Stomach (tissue), 8 donors: ENCODE measurements at regions not wholly inside any gene's neighbourhood (a gene's known extent, or its start where the extent isn't known, plus 50 kb on each side); places are given as distances from the start of the nearest gene placed in this dataset.
"Not testable (repeated sequence)": the region's sequence is repeated elsewhere in the genome, so short reads cannot be mapped to it uniquely, and the experiment has no call there.

Experiments used
- DNase-seq, 2 donors: peaks; one replicate each; pipeline versions ENCODE4 v3.0.0 to v3.0.0-alpha.2; 2013 to 2019
- H3K27ac ChIP-seq, 5 donors: fragments of 200-600 bp in 4 of 5; sonication (generic) in 4 of 5; one replicate each; pipeline ENCODE4 v1.5.1; 2013 to 2019; ENCODE audit warnings: mild to moderate bottlenecking in 1 of 5, moderate library complexity in 1 of 5
- H3K27me3 ChIP-seq, 3 donors: fragments of 200-600 bp; sonication (generic); one replicate each; pipeline ENCODE4 v1.5.1; 2017 to 2019; ENCODE audit warnings: mixed run types in 1 of 3
- H3K36me3 ChIP-seq, 4 donors: fragments of 200-600 bp; sonication (generic); 1 replicate in 3 of 4; 2 replicates in 1 of 4; pipeline ENCODE4 v1.5.1; 2016 to 2019
- H3K4me1 ChIP-seq, 4 donors: fragments of 200-600 bp; sonication (generic); one replicate each; pipeline ENCODE4 v1.5.1; 2016 to 2019
- H3K4me3 ChIP-seq, 4 donors: fragments of 200-600 bp; sonication (generic) in 3 of 4; one replicate each; pipeline ENCODE4 v1.5.1; 2016 to 2019; ENCODE audit warnings: mild to moderate bottlenecking in 1 of 4
- H3K9me3 ChIP-seq, 4 donors: fragments of 200-600 bp; sonication (generic); one replicate each; pipeline ENCODE4 v1.5.1; 2016 to 2019
- EP300 ChIP-seq: sonication (generic); formaldehyde crosslinking; IDR thresholded peaks from one replicate; pipeline ENCODE4 v1.6.1; 2017; ENCODE audit warnings: antibody characterized with exemption
- POLR2A ChIP-seq, 4 donors: fragments of 450-650 bp; IDR thresholded peaks; one replicate each; pipeline ENCODE4 v1.6.1; 2016; ENCODE audit warnings: antibody characterized with exemption in 4 of 4, control low read depth in 2 of 4, mild to moderate bottlenecking in 1 of 4, moderate library complexity in 1 of 4
- POLR2AphosphoS5 ChIP-seq, 3 donors: sonication (generic); formaldehyde crosslinking; IDR thresholded peaks; one replicate each; pipeline ENCODE4 v1.6.1; 2016; ENCODE audit warnings: antibody characterized with exemption in 3 of 3
- WGBS, 5 donors: extraction: QIAGEN DNeasy Blood & Tissue Kit in 3 of 5; methylation state at CpG; one replicate each; pipeline versions ENCODE4 v1.1.5 to v1.1.7; 2013 to 2018; 5-methylcytosine and 5-hydroxymethylcytosine counted together
- intact Hi-C: fragments of 100-400 bp; cut with DNase I; formaldehyde crosslinking; loops from one replicate; pipeline ENCODE4 v1.15.1; 2023; ENCODE audit warnings: low total_unique reads
- TF ChIP-seq, protein P1 (sequence below), 7 experiments: fragments of 450-650 bp in 4 of 7; fragments of 200-600 bp in 3 of 7; sonication (generic) in 3 of 7; IDR thresholded peaks; one replicate each; pipeline ENCODE4 v1.5.1; 2016 to 2019; ENCODE audit warnings: antibody characterized with exemption in 7 of 7, control low read depth in 2 of 7, mild to moderate bottlenecking in 1 of 7
- donor health status: healthy with polysubstance abuse.
- donor health status: Bipolar disorder and iron deficiency.
- donor health status: healthy.

DNA sequence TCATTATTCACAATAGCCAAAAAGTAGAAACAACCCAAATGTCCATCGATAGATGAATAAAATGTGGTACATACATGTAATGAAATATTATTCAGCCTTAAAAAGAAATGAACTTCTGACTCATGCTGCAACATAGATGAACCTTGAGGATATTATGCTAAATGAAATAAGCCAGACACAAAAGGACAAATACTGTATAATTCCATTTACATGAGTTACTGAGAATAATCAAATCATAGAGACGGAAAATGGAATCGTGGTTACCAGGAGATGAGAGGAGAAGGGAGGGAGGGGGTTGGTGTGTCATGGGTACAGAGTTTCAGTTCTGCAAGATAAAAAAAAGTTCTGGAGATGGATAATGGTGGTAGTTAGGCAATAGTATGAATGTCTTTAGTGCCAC is 184.1 kb downstream of the PSMG1 start:
- DNase-seq: no peak
- no peaks in the 10 kb centered on the region for H3K27me3 ChIP-seq
- no peak overlapping the region for H3K27ac ChIP-seq
- TF ChIP-seq EP300 (no peak), POLR2A (IDR thresholded peaks at IDR 0.05) (no peak), POLR2AphosphoS5 (IDR thresholded peaks at IDR 0.05) (no peak)
- TF ChIP-seq, protein P1, sequence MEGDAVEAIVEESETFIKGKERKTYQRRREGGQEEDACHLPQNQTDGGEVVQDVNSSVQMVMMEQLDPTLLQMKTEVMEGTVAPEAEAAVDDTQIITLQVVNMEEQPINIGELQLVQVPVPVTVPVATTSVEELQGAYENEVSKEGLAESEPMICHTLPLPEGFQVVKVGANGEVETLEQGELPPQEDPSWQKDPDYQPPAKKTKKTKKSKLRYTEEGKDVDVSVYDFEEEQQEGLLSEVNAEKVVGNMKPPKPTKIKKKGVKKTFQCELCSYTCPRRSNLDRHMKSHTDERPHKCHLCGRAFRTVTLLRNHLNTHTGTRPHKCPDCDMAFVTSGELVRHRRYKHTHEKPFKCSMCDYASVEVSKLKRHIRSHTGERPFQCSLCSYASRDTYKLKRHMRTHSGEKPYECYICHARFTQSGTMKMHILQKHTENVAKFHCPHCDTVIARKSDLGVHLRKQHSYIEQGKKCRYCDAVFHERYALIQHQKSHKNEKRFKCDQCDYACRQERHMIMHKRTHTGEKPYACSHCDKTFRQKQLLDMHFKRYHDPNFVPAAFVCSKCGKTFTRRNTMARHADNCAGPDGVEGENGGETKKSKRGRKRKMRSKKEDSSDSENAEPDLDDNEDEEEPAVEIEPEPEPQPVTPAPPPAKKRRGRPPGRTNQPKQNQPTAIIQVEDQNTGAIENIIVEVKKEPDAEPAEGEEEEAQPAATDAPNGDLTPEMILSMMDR (IDR thresholded peaks at IDR 0.05): no peak
- no peak overlapping the region for H3K4me3 ChIP-seq
- WGBS, 5 donors: 81 to 94% (median 91%) methylated on average over 3 of the region's 3 CpGs
- peaks cover 0 to 13% (median 5%) of the 10 kb centered on the region in 4 donors for H3K4me1 ChIP-seq
- no peaks in the 10 kb centered on the region for H3K36me3 ChIP-seq
- intact Hi-C loops: no loop called here
- H3K9me3 ChIP-seq: no peaks in the 10 kb centered on the region

DNA sequence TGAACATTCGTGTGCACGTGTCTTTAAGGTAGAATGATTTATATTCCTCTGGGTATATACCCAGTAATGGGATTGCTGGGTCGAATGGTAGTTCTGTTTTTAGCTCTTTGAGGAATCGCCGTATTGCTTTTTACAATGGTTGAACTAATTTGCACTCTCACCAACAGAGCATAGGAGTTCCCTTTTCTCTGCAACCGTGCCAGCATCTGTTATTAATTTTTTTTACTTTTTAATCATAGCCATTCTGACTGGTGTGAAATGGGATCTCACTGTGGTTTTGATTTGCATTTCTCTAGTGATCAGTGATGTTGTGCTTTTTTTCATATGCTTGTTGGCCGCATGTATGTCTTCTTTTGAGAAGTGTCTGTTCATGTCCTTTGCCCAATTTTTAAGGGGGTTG is 185.0 kb downstream of the PSMG1 start:
- WGBS, 5 donors: 78 to 87% (median 86%) methylated on average over 7 of the region's 7 CpGs
- H3K27me3 ChIP-seq, H3K9me3 ChIP-seq, H3K36me3 ChIP-seq, DNase-seq, H3K4me3 ChIP-seq, H3K27ac ChIP-seq, intact Hi-C loops: not testable (repeated sequence)
- H3K4me1 ChIP-seq: peaks cover 0 to 13% (median 10%) of the 10 kb centered on the region in 4 donors

DNA sequence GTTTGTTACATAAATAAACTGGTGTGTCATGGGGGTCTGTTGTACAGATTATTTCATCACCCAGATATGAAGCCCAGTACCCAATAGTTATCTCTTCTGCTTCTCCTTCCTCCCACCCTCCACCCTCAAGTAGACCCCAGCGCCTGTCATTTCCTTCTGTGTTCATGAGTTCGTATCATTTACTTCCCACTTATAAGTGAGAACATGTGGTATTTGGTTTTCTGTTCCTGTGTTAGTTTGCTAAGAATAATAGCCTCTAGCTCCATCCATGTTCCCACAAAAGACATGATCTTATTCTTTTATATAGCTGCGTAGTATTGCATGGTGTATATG is 185.4 kb downstream of the PSMG1 start:
- 68 to 88% (median 84%) methylated on average over 3 of the region's 3 CpGs for WGBS, 5 donors
- H3K9me3 ChIP-seq, H3K4me3 ChIP-seq, H3K27ac ChIP-seq, H3K36me3 ChIP-seq, H3K27me3 ChIP-seq, intact Hi-C loops, DNase-seq: not testable (repeated sequence)
- peaks cover 0 to 17% (median 14%) of the 10 kb centered on the region in 4 donors for H3K4me1 ChIP-seq

DNA sequence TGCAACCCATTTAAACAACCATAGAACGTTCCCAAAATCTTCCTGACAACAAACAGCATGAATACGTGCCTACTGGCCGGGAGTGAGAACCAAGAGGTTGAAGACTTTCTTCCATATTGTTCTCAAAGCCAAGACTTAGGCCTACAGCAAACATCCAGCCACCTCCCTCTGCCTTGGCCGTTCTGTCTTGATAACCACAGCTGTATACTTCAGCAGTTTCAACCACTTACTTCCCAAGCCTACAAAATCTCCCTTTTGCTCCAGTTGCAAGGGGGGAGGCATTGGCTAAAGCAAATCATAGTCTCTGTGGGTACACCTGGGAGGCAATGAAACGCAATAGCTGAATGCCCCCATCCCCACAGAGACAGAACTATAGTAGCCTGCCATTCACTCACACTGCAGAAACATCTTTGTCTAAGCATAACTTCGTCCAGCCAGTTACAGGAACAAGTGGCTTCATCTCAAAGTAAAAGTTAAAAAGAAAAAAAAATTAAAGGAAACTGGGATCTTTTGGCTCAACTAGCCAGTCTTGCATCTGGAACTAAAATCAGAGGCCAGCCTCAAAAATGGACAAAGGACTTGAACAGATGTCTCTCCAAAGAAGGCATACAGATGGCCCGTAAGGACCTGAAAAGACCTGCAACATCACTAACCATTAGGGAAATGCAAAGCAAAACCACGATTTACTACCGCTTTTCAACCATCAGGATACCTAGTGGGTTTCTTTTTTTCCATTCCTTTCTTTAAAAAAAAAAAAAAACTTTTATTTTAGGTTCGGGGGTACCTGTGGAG is 186.0 kb downstream of the PSMG1 start:
- intact Hi-C loops: no loop called here
- DNase-seq: no peak
- no peak overlapping the region for H3K27ac ChIP-seq
- no peak overlapping the region for H3K4me3 ChIP-seq
- 73 to 77% (median 75%) methylated on average over 10 of the region's 10 CpGs for WGBS, 5 donors
- H3K36me3 ChIP-seq: no peaks in the 10 kb centered on the region
- TF ChIP-seq EP300 (no peak), POLR2AphosphoS5 (IDR thresholded peaks at IDR 0.05) (no peak), POLR2A (IDR thresholded peaks at IDR 0.05) (no peak)
- TF ChIP-seq, protein P1 (IDR thresholded peaks at IDR 0.05): no peak
- H3K9me3 ChIP-seq: no peaks in the 10 kb centered on the region
- no peaks in the 10 kb centered on the region for H3K27me3 ChIP-seq
- peaks cover 0 to 22% (median 18%) of the 10 kb centered on the region in 4 donors for H3K4me1 ChIP-seq

DNA sequence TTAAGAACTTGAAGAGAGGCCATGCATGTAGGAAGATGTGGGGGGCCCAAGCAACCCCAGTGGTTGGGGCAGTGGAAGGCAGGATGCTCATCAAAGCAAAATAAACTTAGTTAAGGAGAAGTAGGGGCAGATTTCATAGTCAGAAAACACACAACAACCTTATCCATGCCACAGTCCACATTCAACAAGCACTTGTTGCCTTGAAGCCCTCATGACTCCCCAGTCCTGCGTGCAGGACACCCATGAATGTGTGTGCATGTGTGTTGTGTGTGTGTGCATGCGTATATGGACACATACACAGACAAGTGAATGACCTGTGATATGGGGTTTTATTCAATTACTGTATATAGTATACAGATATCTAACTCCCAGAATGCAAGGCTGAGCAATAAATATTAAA is 186.9 kb downstream of the PSMG1 start:
- TF ChIP-seq POLR2A (IDR thresholded peaks at IDR 0.05) (no peak), EP300 (no peak), POLR2AphosphoS5 (IDR thresholded peaks at IDR 0.05) (no peak)
- TF ChIP-seq, protein P1 (IDR thresholded peaks at IDR 0.05): no peak
- Histone ChIP-seq H3K27me3 (no peaks in the 10 kb centered on the region), H3K4me3 (no peak overlapping the region), H3K27ac (no peak overlapping the region), H3K36me3 (no peaks in the 10 kb centered on the region), H3K9me3 (no peaks in the 10 kb centered on the region), H3K4me1 (peaks cover 0 to 31% (median 18%) of the 10 kb centered on the region in 4 donors)
- intact Hi-C loops: no loop called here
- no peak for DNase-seq
- 93 to 100% (median 96%) methylated on average over 2 of the region's 2 CpGs for WGBS, 5 donors
